ENCODE measurements at regions not wholly inside any gene's neighbourhood (a gene's known extent, or its start where the extent isn't known, plus 50 kb on each side); places are given as distances from the start of the nearest gene placed in this dataset.
"Not testable (repeated sequence)": the region's sequence is repeated elsewhere in the genome, so short reads cannot be mapped to it uniquely, and the experiment has no call there.

GRCh38 chr3:157859541-157859940 lies 246.7 kb downstream of the SHOX2 start:
- TF ChIP-seq TOX (CRISPR knock-in tag; IDR thresholded peaks at IDR 0.05; ENCODE audit: borderline replicate concordance) (no peak), CSDC2 (CRISPR knock-in tag; IDR thresholded peaks at IDR 0.05) (no peak), GLIS3 (CRISPR knock-in tag; IDR thresholded peaks at IDR 0.05) (no peak), ARNTL (CRISPR knock-in tag; IDR thresholded peaks at IDR 0.05; ENCODE audit: borderline replicate concordance, low read depth) (no peak), ZFP30 (CRISPR knock-in tag; IDR thresholded peaks at IDR 0.05) (no peak), ZNF70 (CRISPR knock-in tag; IDR thresholded peaks at IDR 0.05) (no peak), ISL1 (CRISPR knock-in tag; IDR thresholded peaks at IDR 0.05) (no peak), PATZ1 (CRISPR knock-in tag; IDR thresholded peaks at IDR 0.05; ENCODE audit: borderline replicate concordance) (no peak), PPARA (CRISPR knock-in tag; IDR thresholded peaks at IDR 0.05; ENCODE audit: borderline replicate concordance) (no peak), TCF4 (CRISPR knock-in tag; IDR thresholded peaks at IDR 0.05; ENCODE audit: borderline replicate concordance) (no peak)
- TF ChIP-seq, protein P1, sequence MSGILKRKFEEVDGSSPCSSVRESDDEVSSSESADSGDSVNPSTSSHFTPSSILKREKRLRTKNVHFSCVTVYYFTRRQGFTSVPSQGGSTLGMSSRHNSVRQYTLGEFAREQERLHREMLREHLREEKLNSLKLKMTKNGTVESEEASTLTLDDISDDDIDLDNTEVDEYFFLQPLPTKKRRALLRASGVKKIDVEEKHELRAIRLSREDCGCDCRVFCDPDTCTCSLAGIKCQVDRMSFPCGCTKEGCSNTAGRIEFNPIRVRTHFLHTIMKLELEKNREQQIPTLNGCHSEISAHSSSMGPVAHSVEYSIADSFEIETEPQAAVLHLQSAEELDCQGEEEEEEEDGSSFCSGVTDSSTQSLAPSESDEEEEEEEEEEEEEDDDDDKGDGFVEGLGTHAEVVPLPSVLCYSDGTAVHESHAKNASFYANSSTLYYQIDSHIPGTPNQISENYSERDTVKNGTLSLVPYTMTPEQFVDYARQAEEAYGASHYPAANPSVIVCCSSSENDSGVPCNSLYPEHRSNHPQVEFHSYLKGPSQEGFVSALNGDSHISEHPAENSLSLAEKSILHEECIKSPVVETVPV (CRISPR knock-in tag; IDR thresholded peaks at IDR 0.05), result no peak
- ATAC-seq, result no peak

DNA sequence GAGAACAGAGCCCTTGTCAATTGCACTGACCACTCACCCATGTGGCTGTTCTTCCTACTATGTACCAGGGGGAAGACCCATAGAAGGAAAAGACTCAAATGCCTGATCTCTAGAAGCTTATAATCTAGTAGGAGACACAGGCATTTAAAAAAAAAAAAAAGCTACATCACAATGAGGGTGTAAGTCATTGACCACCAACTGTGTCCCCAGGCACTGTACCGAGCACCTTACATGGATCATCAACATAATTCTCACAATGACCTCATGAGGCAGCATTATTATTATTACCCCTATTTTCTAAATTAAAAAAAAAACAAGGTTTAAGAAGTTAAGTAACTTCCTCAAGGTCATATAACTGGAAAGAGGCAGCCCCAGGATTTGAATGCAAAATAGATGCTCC lies 247.4 kb downstream of the SHOX2 start:
- TF ChIP-seq PPARA (CRISPR knock-in tag; IDR thresholded peaks at IDR 0.05; ENCODE audit: borderline replicate concordance) (no peak), ZNF8 (CRISPR knock-in tag; IDR thresholded peaks at IDR 0.05) (no peak), RARB (CRISPR knock-in tag; IDR thresholded peaks at IDR 0.05) (no peak), PATZ1 (CRISPR knock-in tag; IDR thresholded peaks at IDR 0.05; ENCODE audit: borderline replicate concordance) (no peak), ZC3H10 (CRISPR knock-in tag; IDR thresholded peaks at IDR 0.05) (no peak)
- no peak for ATAC-seq

DNA sequence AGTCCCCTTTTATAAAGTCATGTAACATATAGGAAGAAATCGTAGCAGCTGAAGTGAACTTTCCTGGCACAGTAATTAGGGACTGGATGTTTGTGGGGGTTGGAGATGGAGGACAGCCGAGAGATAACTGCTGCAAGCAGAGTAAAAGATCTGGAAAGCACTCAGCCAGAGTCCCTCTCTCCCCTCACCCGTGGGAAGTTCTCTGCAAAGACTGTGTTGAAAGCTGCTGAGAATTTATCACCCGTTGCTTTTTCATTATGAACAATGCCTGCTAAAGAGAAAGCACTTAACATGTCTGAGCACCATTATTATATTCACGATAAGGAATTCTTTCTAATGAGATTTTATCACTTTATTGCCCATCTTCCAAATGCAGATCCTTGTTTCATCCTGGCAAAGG lies 248.8 kb downstream of the SHOX2 start:
- TF ChIP-seq, protein P1 (CRISPR knock-in tag; IDR thresholded peaks at IDR 0.05), result no peak
- TF ChIP-seq ISL1 (CRISPR knock-in tag; IDR thresholded peaks at IDR 0.05) (peak; percentile 91), CSDC2 (CRISPR knock-in tag; IDR thresholded peaks at IDR 0.05) (no peak)
- ATAC-seq, result no peak

DNA sequence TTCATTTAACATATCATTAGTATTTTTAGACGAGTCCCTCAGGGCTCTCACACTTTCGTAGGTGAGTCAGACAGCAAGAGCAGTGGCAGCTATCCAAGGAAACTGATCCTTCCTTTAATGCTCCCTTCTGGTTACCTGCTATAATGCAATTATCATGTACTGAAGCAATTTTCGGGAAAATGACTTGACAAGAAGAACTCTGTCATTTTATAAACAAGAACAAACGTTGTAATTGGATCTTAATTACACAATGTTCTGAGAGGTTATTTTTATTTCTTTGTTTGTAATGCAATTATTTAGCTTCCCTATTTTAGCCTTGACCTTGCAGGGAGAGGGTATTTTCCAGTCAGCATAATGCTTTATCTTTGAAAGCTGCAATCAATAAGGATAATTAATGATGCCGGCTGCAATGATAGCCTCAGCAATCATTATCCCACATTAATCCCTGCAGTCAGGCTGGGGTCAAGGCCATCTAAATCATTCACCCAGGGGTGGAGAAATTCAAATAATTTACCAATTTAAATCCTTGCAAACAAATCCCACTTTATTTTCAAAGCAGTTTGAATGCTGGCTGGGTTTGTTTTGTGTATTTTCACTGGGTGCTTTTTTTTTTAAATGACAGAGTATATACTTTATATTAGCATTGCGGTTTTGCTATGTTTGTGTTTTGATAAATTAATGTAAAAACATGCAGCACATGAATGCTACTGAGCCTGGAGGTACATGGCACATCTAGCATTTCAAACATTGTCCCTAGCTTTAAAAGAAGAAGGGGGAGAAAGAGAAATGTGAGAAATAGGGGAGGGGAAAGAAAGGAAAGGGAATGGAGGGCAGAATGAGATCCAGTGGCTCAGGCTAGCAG lies 249.9 kb downstream of the SHOX2 start:
- peak; percentile 40; the same call in 1 of the 3 replicates for ATAC-seq
- TF ChIP-seq ESRRG (CRISPR knock-in tag; IDR thresholded peaks at IDR 0.05) (no peak), ISL1 (CRISPR knock-in tag; IDR thresholded peaks at IDR 0.05) (peak; percentile 31; the same call in 1 of the 2 replicates)

GRCh38 chr3:157845839-157846238 lies 260.4 kb downstream of the SHOX2 start:
- not testable (repeated sequence) for ATAC-seq

DNA sequence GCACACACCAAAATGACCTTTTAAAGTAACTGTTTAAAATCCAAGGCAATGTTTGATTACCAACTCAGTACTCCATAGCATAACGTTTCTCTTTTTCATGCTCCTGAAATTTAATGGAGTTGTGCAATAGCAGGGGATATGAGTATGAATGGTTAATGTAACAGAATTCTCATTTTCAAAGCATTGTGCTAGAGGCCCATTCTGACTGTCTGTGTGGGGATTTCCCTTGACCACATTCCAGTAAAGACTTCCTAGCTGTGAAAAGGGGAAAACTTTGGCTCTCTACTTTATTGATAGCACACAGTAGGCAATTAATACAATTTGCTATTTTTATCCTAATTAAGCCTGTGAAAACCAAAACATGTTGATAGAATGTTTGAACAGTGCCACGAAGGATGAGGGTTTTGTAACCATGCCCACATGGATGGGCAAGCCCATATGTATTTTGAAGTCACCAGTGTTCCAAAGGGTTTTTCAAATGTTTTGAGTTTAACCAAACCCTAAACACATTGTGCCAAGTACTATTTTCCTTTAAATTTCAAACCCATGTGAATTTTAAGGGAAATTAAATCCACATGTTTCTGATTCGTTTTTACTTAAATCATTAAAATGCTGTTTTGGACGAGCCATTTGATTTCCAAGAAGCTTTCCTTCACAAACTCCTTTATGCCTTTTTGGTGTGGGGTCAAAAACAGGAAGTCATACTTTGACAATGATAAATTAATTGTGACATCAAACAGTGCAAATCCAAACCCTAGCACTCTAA lies 261.2 kb downstream of the SHOX2 start:
- peak; percentile 57 for ATAC-seq
- TF ChIP-seq, protein P2, sequence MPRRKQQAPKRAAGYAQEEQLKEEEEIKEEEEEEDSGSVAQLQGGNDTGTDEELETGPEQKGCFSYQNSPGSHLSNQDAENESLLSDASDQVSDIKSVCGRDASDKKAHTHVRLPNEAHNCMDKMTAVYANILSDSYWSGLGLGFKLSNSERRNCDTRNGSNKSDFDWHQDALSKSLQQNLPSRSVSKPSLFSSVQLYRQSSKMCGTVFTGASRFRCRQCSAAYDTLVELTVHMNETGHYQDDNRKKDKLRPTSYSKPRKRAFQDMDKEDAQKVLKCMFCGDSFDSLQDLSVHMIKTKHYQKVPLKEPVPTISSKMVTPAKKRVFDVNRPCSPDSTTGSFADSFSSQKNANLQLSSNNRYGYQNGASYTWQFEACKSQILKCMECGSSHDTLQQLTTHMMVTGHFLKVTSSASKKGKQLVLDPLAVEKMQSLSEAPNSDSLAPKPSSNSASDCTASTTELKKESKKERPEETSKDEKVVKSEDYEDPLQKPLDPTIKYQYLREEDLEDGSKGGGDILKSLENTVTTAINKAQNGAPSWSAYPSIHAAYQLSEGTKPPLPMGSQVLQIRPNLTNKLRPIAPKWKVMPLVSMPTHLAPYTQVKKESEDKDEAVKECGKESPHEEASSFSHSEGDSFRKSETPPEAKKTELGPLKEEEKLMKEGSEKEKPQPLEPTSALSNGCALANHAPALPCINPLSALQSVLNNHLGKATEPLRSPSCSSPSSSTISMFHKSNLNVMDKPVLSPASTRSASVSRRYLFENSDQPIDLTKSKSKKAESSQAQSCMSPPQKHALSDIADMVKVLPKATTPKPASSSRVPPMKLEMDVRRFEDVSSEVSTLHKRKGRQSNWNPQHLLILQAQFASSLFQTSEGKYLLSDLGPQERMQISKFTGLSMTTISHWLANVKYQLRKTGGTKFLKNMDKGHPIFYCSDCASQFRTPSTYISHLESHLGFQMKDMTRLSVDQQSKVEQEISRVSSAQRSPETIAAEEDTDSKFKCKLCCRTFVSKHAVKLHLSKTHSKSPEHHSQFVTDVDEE (CRISPR knock-in tag; IDR thresholded peaks at IDR 0.05), result no peak
- no peak for TF ChIP-seq CSDC2 (CRISPR knock-in tag; IDR thresholded peaks at IDR 0.05)
- TF ChIP-seq OSR1 (CRISPR knock-in tag; IDR thresholded peaks at IDR 0.05), result no peak
- TF ChIP-seq ZNF565 (CRISPR knock-in tag; conservative IDR thresholded peaks at IDR 0.05; ENCODE audit: low read depth), result no peak
- TF ChIP-seq GLIS3 (CRISPR knock-in tag; IDR thresholded peaks at IDR 0.05), result no peak
- no peak for TF ChIP-seq ZC3H10 (CRISPR knock-in tag; IDR thresholded peaks at IDR 0.05)
- TF ChIP-seq ESRRG (CRISPR knock-in tag; IDR thresholded peaks at IDR 0.05), result no peak
- no peak for TF ChIP-seq TOX (CRISPR knock-in tag; IDR thresholded peaks at IDR 0.05; ENCODE audit: borderline replicate concordance)
- no peak for TF ChIP-seq ZFP30 (CRISPR knock-in tag; IDR thresholded peaks at IDR 0.05)
- no peak for TF ChIP-seq ZNF70 (CRISPR knock-in tag; IDR thresholded peaks at IDR 0.05)
